ENCODE measurements at regions not wholly inside any gene's neighbourhood (a gene's known extent, or its start where the extent isn't known, plus 50 kb on each side); places are given as distances from the start of the nearest gene placed in this dataset.

GRCh38 chr6:74931558-74931957 lies 274.3 kb downstream of the COL12A1 start:
- no peak for TF ChIP-seq CTCF (IDR thresholded peaks at IDR 0.05; ENCODE audit: borderline replicate concordance, extremely low read depth, low read length, poor library complexity, severe bottlenecking)
- no peak for TF ChIP-seq EZH2 (IDR thresholded peaks at IDR 0.05; ENCODE audit: borderline replicate concordance, low read depth, low read length, severe bottlenecking)
